DOHH2 (cell line): ENCODE measurements at regions not wholly inside any gene's neighbourhood (a gene's known extent, or its start where the extent isn't known, plus 50 kb on each side); places are given as distances from the start of the nearest gene placed in this dataset.

Source experiments
- EZH2phosphoT487 ChIP-seq: fragments of 200-600 bp; sonication (generic); IDR thresholded peaks from 2 replicates; pipeline ENCODE4 v1.6.1; 2017; ENCODE audit warnings: borderline replicate concordance, mild to moderate bottlenecking, antibody characterized with exemption, low read length, moderate library complexity, mixed read lengths
- TF ChIP-seq, protein P1 (sequence below): fragments of 200-600 bp; sonication (generic); IDR thresholded peaks from one replicate; pipeline ENCODE4 v1.5.1; 2014; ENCODE audit warnings: antibody characterized with exemption, mild to moderate bottlenecking, low read depth, low read length; ENCODE audit not compliant: poor library complexity, severe bottlenecking

DNA sequence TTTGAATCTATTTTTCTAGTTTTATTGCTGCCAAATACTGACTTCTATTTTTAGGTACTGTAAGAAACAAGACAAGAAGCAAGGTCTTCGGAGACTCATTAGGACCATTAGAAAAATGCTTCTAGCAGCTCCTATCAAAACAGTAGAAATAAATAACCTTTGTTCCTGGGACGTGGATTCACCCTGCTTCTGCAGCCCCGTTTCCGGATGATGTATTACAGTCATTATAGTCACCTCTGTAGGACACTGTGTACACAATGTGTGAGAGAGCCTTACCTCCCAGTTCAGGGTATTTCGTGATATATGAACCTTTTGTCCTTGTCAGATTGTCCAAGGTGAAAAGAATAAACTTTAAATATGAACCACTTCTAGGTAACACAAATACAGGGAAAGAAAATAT, 484.0 kb upstream of the TECRL start:
- TF ChIP-seq, protein P1, sequence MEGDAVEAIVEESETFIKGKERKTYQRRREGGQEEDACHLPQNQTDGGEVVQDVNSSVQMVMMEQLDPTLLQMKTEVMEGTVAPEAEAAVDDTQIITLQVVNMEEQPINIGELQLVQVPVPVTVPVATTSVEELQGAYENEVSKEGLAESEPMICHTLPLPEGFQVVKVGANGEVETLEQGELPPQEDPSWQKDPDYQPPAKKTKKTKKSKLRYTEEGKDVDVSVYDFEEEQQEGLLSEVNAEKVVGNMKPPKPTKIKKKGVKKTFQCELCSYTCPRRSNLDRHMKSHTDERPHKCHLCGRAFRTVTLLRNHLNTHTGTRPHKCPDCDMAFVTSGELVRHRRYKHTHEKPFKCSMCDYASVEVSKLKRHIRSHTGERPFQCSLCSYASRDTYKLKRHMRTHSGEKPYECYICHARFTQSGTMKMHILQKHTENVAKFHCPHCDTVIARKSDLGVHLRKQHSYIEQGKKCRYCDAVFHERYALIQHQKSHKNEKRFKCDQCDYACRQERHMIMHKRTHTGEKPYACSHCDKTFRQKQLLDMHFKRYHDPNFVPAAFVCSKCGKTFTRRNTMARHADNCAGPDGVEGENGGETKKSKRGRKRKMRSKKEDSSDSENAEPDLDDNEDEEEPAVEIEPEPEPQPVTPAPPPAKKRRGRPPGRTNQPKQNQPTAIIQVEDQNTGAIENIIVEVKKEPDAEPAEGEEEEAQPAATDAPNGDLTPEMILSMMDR, result no peak
- TF ChIP-seq EZH2phosphoT487, result no peak
